ENCODE measurements at regions not wholly inside any gene's neighbourhood (a gene's known extent, or its start where the extent isn't known, plus 50 kb on each side); places are given as distances from the start of the nearest gene placed in this dataset.

DNA sequence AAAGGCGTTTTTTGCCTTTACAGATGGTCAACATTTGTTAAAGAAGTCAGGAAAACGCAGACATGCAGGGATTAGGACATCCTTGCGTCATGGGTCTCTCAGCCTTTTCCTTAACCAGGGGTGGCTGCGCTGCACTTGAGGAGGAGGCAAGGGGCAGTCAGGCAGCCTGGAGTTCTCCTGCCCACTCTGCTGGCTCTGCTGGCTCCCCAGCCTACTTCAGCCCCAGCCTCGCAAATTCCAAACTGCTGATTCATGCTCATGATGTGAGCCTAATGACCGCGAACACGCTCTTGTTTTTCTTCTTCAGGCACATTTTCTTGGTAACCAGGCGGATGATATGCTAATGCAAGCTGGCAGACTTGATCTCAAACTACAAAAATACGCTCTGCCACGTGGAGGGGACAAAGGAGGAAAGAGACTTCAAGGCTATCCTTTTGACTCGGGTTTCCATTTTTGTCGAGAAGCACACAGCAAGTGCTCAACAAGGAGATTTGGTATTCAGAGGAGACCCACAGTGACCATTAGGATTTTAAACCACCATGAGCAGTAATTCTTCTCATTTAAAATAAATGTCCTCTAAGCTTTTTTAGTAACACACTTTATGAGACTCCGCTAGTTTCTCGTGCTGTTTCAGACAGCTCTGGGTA lies 290.3 kb upstream of the STXBP5 start:
- WGBS, 5 donors, result 26 to 34% (median 29%) methylated on average over 15 of the region's 15 CpGs
- intact Hi-C loops (cut with DNase I; ENCODE audit: low total_unique reads), result no loop called here
- Histone ChIP-seq H3K27ac (peak overlapping the region in 7 of 8 donors; percentile 33 to 72 (median 64)), H3K36me3 (no peaks in the 10 kb centered on the region), H3K4me3 (peak overlapping the region in 1 of 8 donors; percentile 33), H3K4me1 (peaks cover 0 to 38% (median 23%) of the 10 kb centered on the region in 6 donors), H3K27me3 (replicated peaks in 1 of 7) (no peaks in the 10 kb centered on the region), H3K9me3 (no peaks in the 10 kb centered on the region)
- TF ChIP-seq POLR2AphosphoS5 (IDR thresholded peaks at IDR 0.05) (peak; percentile 29 to 46 (median 38)), POLR2A (IDR thresholded peaks at IDR 0.05) (no peak)
- TF ChIP-seq, protein P1, sequence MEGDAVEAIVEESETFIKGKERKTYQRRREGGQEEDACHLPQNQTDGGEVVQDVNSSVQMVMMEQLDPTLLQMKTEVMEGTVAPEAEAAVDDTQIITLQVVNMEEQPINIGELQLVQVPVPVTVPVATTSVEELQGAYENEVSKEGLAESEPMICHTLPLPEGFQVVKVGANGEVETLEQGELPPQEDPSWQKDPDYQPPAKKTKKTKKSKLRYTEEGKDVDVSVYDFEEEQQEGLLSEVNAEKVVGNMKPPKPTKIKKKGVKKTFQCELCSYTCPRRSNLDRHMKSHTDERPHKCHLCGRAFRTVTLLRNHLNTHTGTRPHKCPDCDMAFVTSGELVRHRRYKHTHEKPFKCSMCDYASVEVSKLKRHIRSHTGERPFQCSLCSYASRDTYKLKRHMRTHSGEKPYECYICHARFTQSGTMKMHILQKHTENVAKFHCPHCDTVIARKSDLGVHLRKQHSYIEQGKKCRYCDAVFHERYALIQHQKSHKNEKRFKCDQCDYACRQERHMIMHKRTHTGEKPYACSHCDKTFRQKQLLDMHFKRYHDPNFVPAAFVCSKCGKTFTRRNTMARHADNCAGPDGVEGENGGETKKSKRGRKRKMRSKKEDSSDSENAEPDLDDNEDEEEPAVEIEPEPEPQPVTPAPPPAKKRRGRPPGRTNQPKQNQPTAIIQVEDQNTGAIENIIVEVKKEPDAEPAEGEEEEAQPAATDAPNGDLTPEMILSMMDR (IDR thresholded peaks at IDR 0.05 in 8 of 11, conservative IDR thresholded peaks at IDR 0.05 in 3 of 11), result no peak
- peak; percentile 80 for DNase-seq

DNA sequence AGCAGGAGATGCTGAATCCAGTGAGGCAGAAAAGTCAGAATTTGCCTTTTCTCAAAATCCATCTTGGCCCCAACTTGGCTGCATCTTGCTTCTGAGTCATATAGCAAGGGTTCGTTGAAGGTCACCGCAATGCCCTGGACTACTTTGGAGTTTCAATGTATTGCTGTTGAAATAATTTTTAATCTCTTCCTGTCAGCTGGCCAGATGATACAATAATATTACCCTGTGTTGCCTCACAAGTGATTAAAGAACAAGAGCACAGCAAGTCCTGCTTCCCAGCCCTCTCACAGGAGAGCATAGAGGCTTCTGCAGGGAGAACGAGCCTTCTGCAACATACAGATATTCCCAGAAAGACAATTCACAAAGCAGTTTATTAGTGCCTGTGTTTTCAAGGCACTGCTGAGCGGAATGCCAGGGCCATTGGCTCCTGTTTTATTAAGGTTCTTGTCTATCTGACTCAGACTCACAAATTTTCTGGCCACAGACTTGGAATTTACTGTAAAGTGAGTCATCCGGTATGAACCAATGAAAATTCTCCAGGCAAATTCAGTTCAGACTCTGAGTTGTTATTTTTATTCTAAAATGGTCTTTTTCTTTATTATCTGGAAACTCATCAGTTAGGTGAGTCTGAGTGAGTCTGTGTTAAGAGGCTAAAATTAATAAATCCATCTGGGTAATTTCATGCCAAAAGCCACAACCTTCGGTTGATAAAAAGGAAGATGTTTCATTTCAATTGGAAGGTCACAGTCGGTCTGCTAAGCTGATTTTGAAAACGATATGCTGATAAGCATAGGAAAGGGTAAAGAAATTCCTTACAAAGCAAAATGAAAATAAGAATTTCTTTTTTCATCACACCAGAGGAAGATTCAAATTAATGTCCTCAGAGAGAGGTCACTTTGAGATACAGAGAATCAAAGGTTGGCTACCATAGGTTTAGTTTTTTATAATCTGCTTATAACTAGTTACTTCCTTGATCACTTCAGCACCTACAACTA lies 289.4 kb upstream of the STXBP5 start:
- no peak for DNase-seq
- Histone ChIP-seq H3K9me3 (no peaks in the 10 kb centered on the region), H3K36me3 (no peaks in the 10 kb centered on the region), H3K27me3 (replicated peaks in 1 of 7) (no peaks in the 10 kb centered on the region), H3K4me1 (peaks cover 0 to 38% (median 23%) of the 10 kb centered on the region in 6 donors), H3K27ac (peak overlapping the region; percentile 4 to 72 (median 58)), H3K4me3 (peak overlapping the region in 1 of 8 donors; percentile 33)
- TF ChIP-seq, protein P1 (IDR thresholded peaks at IDR 0.05 in 8 of 11, conservative IDR thresholded peaks at IDR 0.05 in 3 of 11), result no peak
- TF ChIP-seq POLR2AphosphoS5 (IDR thresholded peaks at IDR 0.05), result no peak
- TF ChIP-seq POLR2A (IDR thresholded peaks at IDR 0.05), result no peak
- WGBS, 5 donors, result 36 to 63% (median 43%) methylated on average over 8 of the region's 8 CpGs
- intact Hi-C loops (cut with DNase I; ENCODE audit: low total_unique reads), result no loop called here

DNA sequence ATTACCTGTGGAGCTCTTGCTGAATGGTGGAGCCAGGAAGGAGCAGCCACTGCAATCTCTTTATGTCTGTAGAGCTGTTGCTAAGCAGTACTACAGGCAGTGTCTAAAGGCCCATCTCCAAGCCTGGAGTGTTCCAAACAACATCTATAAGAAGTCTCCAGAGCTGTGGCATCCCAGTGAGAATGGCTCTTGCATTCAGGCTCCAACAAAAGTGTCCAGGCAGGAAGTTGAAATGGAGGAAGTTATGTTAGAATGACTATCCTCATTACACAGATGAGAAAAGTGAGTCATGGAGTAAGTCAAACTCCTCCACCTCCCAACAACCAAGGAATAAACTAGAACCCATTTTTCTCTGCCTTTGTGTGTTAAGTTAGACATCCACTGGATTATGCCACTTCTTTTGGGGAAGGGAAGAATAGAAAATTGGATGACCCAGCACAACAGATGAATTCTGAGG lies 288.5 kb upstream of the STXBP5 start:
- peak overlapping the region in 2 of 8 donors; percentile 64 to 69 for H3K27ac ChIP-seq
- intact Hi-C loops (cut with DNase I; ENCODE audit: low total_unique reads), result no loop called here

More for the DNA sequence above, 288.5 kb upstream of the STXBP5 start:
- Histone ChIP-seq H3K27me3 (replicated peaks in 1 of 7) (no peaks in the 10 kb centered on the region), H3K36me3 (no peaks in the 10 kb centered on the region), H3K4me3 (no peak overlapping the region), H3K9me3 (no peaks in the 10 kb centered on the region), H3K4me1 (peaks cover 0 to 38% (median 23%) of the 10 kb centered on the region in 6 donors)
- DNase-seq, result no peak
- TF ChIP-seq POLR2AphosphoS5 (IDR thresholded peaks at IDR 0.05) (no peak), POLR2A (IDR thresholded peaks at IDR 0.05) (no peak)
- TF ChIP-seq, protein P1 (IDR thresholded peaks at IDR 0.05 in 8 of 11, conservative IDR thresholded peaks at IDR 0.05 in 3 of 11), result no peak

Measured in spleen (tissue), 11 donors.